Transverse colon (tissue), 3 donors: ENCODE measurements at regions not wholly inside any gene's neighbourhood (a gene's known extent, or its start where the extent isn't known, plus 50 kb on each side); places are given as distances from the start of the nearest gene placed in this dataset.

Experiments
- EP300 ChIP-seq: sonication (generic); formaldehyde crosslinking; IDR thresholded peaks from one replicate; pipeline ENCODE4 v1.6.1; 2017; ENCODE audit warnings: antibody characterized with exemption, low read depth
- POLR2A ChIP-seq: fragments of 450-650 bp; IDR thresholded peaks from one replicate; pipeline ENCODE4 v1.6.1; 2016; ENCODE audit warnings: antibody characterized with exemption, mild to moderate bottlenecking, moderate library complexity
- TF ChIP-seq, protein P1 (sequence below), 5 experiments: fragments of 200-600 bp in 3 of 5; fragments of 450-650 bp in 2 of 5; sonication (generic) in 3 of 5; IDR thresholded peaks; 1 replicate in 2 of 5; 2 replicates in 3 of 5; pipeline ENCODE4 v1.5.1; 2016 to 2017; ENCODE audit warnings: antibody characterized with exemption in 5 of 5, inconsistent platforms in 3 of 5, mild to moderate bottlenecking in 2 of 5, moderate library complexity in 1 of 5

DNA sequence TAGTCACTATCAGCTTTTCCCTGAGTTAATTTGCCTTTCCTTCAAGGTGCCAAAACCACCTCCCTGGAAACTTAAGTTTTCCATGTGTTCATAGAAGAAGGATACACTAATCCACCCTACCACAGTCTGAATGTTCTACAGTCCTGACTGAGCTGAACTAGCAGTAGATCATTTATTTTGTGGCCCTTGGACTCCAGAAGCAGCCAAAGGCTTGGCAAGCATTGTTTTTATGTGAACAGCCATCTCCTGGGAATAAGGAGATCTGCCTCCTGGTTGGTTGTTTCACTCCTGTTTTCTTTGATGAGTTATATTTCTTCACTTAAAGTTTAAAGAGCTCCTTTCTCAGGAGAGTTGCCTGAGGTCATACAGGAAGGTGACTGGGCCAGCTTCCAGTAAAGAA is 634.6 kb upstream of the SOX9 start:
- TF ChIP-seq, protein P1, sequence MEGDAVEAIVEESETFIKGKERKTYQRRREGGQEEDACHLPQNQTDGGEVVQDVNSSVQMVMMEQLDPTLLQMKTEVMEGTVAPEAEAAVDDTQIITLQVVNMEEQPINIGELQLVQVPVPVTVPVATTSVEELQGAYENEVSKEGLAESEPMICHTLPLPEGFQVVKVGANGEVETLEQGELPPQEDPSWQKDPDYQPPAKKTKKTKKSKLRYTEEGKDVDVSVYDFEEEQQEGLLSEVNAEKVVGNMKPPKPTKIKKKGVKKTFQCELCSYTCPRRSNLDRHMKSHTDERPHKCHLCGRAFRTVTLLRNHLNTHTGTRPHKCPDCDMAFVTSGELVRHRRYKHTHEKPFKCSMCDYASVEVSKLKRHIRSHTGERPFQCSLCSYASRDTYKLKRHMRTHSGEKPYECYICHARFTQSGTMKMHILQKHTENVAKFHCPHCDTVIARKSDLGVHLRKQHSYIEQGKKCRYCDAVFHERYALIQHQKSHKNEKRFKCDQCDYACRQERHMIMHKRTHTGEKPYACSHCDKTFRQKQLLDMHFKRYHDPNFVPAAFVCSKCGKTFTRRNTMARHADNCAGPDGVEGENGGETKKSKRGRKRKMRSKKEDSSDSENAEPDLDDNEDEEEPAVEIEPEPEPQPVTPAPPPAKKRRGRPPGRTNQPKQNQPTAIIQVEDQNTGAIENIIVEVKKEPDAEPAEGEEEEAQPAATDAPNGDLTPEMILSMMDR (IDR thresholded peaks at IDR 0.05): no peak
- no peak for TF ChIP-seq POLR2A
- no peak for TF ChIP-seq EP300
